ENCODE measurements at regions not wholly inside any gene's neighbourhood (a gene's known extent, or its start where the extent isn't known, plus 50 kb on each side); places are given as distances from the start of the nearest gene placed in this dataset.

- peak in 1 of 2 experiments; percentile 10 for DNase-seq
Measured at GRCh38 chr2:224325941-224326340, 76.0 kb downstream of the FAM124B start.

DNA sequence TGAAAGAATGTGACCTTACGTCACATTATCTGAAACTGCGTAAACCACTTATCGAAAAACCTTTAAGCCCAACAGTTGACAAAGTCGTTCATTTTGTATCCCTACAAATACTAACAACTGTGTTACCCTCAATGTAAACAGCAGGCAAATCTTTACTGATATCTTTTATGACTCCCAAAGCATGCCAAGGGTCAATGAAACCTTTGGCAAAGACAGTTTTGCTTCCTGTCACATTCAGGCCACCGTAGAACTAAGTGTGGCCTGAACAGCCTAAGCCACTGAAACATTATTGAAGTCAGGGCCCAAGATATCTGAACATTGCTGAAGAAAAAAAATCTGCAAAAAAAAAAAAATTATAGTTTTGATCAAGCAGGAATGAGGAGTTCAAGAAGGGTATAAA is 77.3 kb downstream of the FAM124B start:
- no peak for DNase-seq

GRCh38 chr2:224320660-224321059 is 81.2 kb downstream of the FAM124B start:
- no peak for DNase-seq

- DNase-seq, result no peak
Measured at GRCh38 chr2:224319750-224320149, 82.2 kb downstream of the FAM124B start.

DNA sequence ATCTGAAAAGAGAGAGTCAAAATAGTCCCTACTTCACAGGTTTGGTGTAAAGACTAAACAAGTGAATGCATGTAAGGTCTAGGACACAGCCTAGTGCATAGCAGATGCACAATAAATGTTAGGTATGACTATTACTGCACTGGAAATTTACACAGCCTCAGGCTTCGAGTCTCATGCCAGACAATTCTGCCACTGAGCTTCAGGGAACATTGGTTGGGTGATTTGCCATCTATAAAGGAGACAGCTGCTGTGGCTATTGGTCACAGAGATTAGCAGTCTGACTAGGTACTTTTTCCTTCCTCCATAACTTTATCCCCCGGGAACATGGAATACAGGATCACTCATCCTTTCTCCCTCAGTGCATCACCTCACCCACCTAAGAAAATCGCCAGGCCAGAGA is 89.2 kb downstream of the FAM124B start:
- DNase-seq, result no peak

DNA sequence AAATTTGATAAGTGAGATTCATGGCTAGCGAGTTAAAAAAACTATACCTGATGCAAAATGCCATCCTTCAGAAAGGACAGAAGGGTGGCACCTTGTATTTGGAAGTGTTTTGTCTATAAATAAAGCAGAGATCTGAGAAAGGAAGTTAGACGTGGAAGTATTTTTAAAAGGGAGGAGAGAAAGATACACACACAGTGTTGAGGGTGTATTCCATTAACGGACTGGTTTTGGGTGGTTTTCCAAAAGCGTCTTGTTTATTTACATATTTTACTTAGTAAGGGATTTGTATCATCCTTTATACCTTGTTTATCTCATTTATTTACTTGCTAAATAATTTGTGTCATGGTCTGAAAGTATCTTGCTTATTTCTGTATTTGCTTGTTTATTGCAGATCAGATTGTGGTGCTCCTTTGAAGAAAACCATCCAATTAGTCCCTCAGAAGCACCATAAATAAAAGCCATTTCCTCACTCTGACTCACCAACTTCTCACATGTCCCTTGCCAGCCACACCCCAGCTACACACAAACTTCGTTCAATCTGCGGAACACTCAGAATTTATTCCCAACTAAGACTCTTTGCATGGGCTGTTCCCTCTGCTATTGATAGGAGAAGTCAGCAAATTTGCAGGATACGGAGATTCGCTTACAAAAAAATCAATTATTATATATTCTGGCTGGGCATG is 90.8 kb downstream of the FAM124B start:
- no peak for DNase-seq

DNA sequence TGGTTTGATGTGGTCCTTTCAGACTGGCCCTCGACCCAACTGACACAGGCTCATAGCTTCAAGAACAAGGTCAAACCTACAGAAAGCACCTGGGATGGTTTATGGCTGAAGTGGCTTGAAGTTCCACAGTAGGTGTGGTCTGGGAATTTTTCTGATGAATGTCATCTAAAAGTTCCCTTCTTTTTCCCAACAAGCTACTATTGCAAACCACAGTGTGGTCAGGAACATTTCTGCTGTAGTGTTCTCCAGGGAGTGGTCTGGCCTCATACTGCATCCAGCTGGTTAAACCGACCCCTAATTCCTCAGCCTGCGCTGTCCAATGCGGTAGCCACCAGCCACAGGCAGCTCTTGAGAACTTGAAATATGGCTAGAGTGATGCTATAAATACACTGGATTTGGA is 92.7 kb downstream of the FAM124B start:
- no peak for DNase-seq

DNA sequence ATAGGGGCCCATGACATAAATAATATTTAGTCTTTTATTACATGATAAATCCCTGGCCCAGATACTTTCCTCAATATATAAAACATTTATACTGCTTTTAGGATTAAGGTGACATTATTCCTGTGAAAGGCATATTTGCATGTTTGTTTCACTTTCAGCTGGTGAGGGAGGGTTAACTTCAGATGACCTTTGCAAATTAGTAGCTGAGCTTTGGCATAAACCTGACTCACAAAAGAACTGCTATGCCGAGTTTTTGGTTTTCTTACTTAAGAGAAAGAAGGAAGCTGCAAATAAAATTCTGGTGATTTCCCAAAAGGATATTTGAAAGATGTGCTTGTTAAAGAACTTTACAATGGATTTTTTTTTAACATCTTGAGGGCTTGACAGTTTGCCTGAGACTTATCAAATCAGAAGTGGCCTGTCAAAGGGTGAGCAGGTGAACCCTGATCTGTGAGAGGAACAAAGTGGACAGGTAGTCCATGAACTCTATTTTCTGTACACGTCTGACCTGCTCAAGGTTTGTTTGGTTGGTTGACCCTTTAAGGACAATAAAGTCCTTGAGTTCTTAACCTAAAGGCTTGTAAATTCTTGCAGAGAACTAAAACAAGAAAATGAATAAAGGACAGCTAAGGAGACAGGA is 93.5 kb downstream of the FAM124B start:
- DNase-seq, result no peak

GRCh38 chr2:224302952-224303351 is 99.0 kb downstream of the FAM124B start:
- DNase-seq, result no peak

DNA sequence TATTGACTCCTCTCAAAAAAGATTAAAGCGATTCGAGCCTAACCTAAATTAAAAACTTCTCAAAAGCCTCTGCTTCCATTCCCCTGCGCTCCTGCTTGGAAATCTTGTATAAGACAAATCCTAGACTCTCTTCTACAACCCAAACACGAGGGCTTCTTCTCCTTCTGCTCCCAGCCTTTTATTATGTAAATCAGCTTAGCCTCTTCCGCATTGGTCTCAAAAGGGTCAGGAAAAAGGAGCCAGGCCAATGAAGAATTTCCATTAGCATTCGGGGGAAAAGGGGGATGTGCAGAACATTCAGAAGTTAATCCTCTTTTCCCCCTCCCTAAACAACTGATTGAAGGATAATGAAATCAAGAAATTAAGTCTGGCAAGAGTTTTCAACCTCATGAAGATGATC is 107.9 kb downstream of the FAM124B start:
- no peak for DNase-seq

DNA sequence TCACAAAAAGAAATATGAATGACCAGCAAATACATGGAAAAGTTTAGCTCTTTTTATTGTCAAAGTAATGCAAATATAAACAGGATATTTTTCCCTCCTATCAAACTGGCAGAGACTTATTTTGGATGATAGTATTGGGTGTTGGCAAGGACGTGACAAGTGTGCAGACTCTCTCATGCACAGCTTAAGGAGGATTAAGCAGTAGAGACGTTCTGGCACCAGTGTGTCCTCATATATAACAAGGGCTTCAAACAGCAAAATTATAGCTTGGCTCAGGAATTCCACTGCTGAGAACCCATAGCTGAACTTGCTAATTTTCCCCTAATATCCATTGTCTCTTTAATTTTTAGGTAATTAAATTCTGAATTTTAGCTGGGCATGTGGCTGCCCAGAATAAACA is 114.4 kb downstream of the FAM124B start:
- DNase-seq, result no peak

- DNase-seq, result no peak
Measured at GRCh38 chr2:224286923-224287322, 115.0 kb downstream of the FAM124B start.

DNA sequence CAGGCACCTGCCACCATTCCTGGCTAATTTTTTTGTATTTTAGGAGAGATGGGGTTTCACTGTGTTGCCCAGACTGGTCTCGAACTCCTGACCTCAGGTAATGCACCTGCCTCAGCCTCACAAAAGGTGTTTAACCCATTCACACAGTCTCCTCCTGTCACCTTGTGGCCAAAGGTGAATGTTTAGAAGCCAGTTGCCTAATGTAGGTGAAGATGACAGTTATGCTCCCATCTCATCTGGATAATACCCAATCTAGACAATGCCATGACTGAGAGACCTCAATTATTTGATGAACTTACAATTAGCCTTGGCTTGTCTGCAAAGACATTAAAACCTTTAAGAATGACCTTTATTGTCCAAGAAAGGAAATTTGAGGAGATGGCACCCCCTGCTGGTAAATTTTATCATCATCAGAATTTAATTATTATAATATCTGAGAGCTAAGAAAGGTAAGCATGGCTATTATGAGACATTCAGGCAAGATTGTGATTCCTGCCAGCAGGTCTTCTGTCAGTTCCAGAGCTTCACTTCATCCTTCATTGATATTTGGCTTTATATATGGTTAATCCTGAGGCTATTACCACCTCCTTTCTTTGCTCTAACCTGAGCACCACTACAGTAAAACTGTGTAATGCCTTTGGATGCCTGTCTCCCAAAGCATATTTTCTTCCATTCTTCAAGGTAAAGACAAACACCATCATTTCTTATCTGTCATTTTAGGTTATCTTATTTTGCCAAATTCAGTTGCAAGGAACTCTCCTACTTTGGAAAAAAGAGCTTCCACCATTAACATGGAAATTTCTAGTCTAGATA is 117.6 kb downstream of the FAM124B start:
- DNase-seq, result peak in 1 of 2 experiments; percentile 12

GRCh38 chr2:224283466-224283965 is 118.4 kb downstream of the FAM124B start:
- no peak for DNase-seq

GRCh38 chr2:224281374-224281773 is 120.5 kb downstream of the FAM124B start:
- no peak for DNase-seq

- no peak for DNase-seq
Measured at GRCh38 chr2:224278531-224278930, 123.4 kb downstream of the FAM124B start.

DNA sequence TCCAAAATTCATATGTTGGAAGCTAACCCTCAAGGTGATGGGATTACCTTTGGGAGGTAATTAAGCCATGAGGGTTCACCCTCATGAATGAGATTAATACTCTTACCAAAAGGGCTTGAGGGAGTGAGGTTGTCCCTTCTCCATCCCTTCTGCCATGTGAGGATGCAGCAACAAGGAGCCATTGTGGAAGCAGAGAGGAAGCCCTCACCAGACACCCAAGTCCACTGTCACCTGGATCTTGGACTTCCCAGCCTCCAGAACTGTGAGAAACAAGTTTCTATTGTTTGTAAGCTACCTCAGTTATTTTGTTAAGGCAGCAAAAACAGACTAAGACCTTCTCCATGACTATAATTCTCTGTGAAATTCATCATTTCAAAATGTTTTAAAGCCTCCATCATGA is 125.7 kb downstream of the FAM124B start:
- DNase-seq, result no peak

DNA sequence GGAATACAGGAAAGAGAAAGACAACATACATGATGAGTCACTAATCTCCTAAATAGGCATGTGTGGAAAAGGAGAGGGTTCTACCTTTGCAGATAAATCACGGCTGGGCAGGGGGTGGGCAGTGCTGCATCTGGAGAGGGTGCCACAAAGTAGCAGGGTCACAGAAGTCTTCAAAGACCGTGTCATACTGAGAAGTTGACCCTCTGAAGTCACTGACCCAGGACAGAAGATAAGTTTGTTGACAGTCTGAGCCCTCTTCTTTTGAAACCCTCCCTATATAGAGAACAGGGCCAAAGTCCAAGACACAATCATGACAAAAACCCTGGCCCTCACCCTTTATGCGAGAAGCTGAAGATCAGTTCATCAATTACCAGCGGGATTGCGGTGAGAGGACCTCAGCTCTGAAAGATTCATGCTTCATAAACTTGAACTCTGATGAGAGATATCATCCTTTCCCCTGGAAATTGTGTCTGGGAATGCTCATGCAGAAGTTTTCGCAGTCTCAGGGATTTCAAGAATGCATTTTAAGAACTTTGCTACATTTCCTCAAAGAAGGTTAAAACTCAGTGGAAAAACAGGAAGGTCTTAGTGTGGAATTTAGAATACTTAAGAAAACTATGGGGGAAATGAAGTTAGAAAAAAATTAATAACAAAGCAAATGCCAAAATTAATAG is 129.5 kb downstream of the FAM124B start:
- no peak for DNase-seq

DNA sequence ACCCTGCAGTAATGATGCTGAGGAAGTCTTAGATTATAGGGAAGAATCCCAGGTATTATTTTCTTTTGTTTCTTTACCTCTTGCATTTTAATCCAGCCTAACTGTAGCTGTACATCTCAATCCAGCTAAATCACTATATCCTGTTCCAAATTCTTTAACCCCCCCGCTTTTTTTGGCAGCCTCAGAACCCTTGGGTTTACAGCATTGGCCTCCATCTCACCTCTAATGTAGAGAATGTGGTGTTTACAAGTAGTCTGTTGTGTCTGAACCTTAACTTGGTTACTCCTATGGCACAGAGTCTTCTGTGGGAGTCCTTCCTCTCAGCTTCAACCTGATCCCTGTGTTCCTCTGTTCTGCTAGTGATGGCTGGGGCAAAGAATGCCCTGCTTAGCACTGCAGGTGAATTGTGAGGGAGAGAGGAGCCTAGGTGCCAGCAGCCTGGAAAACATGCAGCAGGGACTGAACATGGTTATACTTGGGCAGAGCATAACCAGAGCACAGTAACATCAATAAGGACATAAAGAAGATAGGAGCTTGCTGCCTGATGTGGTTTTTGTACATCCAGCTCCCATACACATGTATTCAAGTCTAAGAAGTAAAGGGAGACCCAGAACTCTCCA is 130.2 kb downstream of the FAM124B start:
- no peak for DNase-seq

- DNase-seq, result no peak
Measured at GRCh38 chr2:224268441-224268840, 133.5 kb downstream of the FAM124B start.

DNA sequence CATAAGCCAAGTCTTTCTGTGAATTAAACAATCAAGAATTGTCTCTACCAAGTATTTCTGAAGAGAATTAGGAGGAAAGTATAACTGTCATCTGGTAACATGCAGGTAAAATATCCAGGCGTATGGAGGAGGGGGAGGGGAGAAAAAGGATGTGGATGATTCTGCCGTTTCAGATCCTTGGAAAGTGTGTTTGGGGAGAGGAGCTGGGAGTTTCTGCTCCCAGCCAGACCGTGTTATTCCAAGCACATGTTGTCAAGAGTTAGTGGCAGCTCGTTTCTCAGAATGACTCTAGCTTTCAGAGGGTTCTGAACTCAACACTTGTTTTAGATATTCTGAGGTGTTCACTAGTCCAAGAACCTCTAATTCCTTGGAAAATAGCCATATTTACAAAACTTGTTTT is 137.6 kb downstream of the FAM124B start:
- DNase-seq, result no peak

GRCh38 chr2:224263571-224264043 is 138.3 kb downstream of the FAM124B start:
- DNase-seq, result no peak

DNA sequence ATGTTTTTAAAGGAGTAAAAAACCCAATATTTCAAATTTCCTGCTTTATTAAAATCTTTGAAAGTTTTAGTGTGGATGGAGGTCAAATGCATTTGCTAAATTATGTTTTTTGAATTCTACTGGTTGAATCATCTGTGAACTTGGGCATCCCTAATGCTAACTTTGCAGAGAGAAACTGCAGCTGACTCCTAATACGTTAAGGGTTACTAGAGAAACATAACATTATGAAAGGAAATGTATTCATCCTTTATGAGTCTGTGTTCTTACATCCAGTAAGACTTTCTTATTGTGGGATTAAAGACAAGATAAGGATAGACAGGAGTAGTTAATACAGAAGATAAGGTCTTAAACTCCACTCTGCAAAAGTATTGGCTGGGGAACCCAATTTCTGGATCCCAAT is 140.6 kb downstream of the FAM124B start:
- DNase-seq, result no peak
